K562 (cell line): ENCODE measurements at regions not wholly inside any gene's neighbourhood (a gene's known extent, or its start where the extent isn't known, plus 50 kb on each side); places are given as distances from the start of the nearest gene placed in this dataset.

Experiments used
- ATAC-seq: fragments of 200-7000 bp; cut with Tn5 transposase; 3 replicates; pipeline ENCODE4 v1.9.1; 2020; ENCODE audit warnings: moderate library complexity
- BruUV-seq: library from RNA; stranded (reverse); fragments of 400-500 nt; replicated peaks from 2 replicates; lab custom pipeline; 2021; lab: Mats Ljungman, UMichigan
- CTCF ChIA-PET: fragments of 300-600 bp; formaldehyde crosslinking; extraction: SDS; loops from one replicate; lab custom pipeline; 2021; ENCODE audit warnings: low intra/inter-chr PET ratio; lab: Yijun Ruan, JAX
- POLR2A ChIA-PET: fragments of 300-600, 350-650 bp; sonication (Branson Sonifier 250); formaldehyde crosslinking; extraction: SDS; loops from one replicate; lab custom pipeline; 2021; ENCODE audit warnings: antibody characterized with exemption, inconsistent platforms; lab: Yijun Ruan, JAX
- DNase-seq, 4 experiments: peaks; one replicate each; pipeline versions ENCODE4 v3.0.0 to v3.0.0-alpha.2; 2011 to 2018; ENCODE audit warnings: low spot score in 3 of 4, mixed read lengths in 3 of 4; ENCODE audit errors: extremely low read depth in 1 of 4
- FAIRE-seq: peaks from 2 replicates; lab custom pipeline; 2011; peaks lifted over from hg19 to GRCh38; lab: Jason Lieb, UNC
- H2AFZ ChIP-seq: 2 replicates; pipeline ENCODE4 v1.6.0; 2011; ENCODE audit warnings: low read depth, low read length, control low read depth, inconsistent platforms
- H3K27ac ChIP-seq: fragments of 200-600 bp; 3 replicates; pipeline ENCODE4 v1.8.0; 2011; ENCODE audit warnings: low read depth, mild to moderate bottlenecking, control low read depth, inconsistent platforms, low read length, moderate library complexity, mixed read lengths; ENCODE audit errors: extremely low read depth
- H3K27me3 ChIP-seq, 2 experiments: fragments of 300-600 bp in 1 of 2; 2 replicates in 1 of 2; 3 replicates in 1 of 2; pipeline versions ENCODE4 v1.6.0 to v1.8.0; 2011; ENCODE audit warnings: inconsistent platforms in 2 of 2, low read length in 2 of 2, mild to moderate bottlenecking in 1 of 2, mixed read lengths in 1 of 2, moderate library complexity in 1 of 2; ENCODE audit not compliant: control insufficient read depth in 2 of 2, insufficient read depth in 2 of 2
- H3K36me3 ChIP-seq: fragments of 300-600 bp; 3 replicates; pipeline ENCODE4 v1.8.0; 2011; ENCODE audit warnings: mild to moderate bottlenecking, low read length, inconsistent platforms; ENCODE audit not compliant: control insufficient read depth, insufficient read depth
- H3K4me1 ChIP-seq, 2 experiments: fragments of 200-600 bp in 1 of 2; replicated peaks in 1 of 2; 2 replicates in 1 of 2; 3 replicates in 1 of 2; pipeline versions ENCODE4 v1.5.1 to v1.8.0; 2011; ENCODE audit warnings: inconsistent platforms in 2 of 2, low read length in 2 of 2, mild to moderate bottlenecking in 1 of 2, mixed read lengths in 1 of 2, moderate library complexity in 1 of 2; ENCODE audit not compliant: control insufficient read depth in 2 of 2, insufficient read depth in 2 of 2
- H3K4me2 ChIP-seq: 2 replicates; pipeline ENCODE4 v1.6.1; 2011; ENCODE audit warnings: low read length, control low read depth, inconsistent platforms, mixed read lengths; ENCODE audit not compliant: insufficient read depth
- H3K4me3 ChIP-seq: fragments of 200-600 bp; sonication (generic), shearing (Covaris generic); 2 replicates; pipeline ENCODE4 v1.5.1; 2016; ENCODE audit warnings: control low read depth, inconsistent platforms
- H3K79me2 ChIP-seq: fragments of 200-600 bp; 3 replicates; pipeline ENCODE4 v1.8.0; 2011; ENCODE audit warnings: low read length, inconsistent platforms; ENCODE audit not compliant: control insufficient read depth, insufficient read depth
- H3K9ac ChIP-seq, 2 experiments: 2 replicates each; pipeline versions ENCODE4 v1.6.0 to v1.6.1; 2011; ENCODE audit warnings: low read depth in 2 of 2, low read length in 2 of 2, control low read depth in 1 of 2, inconsistent platforms in 1 of 2, mild to moderate bottlenecking in 1 of 2, mixed read lengths in 1 of 2; ENCODE audit not compliant: insufficient read depth in 1 of 2
- H3K9me1 ChIP-seq: one replicate; pipeline ENCODE4 v1.6.0; 2011; ENCODE audit warnings: inconsistent platforms, mild to moderate bottlenecking, low read length, moderate library complexity; ENCODE audit not compliant: control insufficient read depth, insufficient read depth
- H3K9me3 ChIP-seq: replicated peaks from 2 replicates; pipeline ENCODE4 v1.5.1; 2011; ENCODE audit warnings: low read depth, low read length, inconsistent platforms; ENCODE audit not compliant: control insufficient read depth, insufficient read depth
- H4K20me1 ChIP-seq: replicated peaks from 2 replicates; pipeline ENCODE4 v1.6.1; 2011; ENCODE audit warnings: low read length, inconsistent platforms, mixed read lengths; ENCODE audit not compliant: control insufficient read depth, insufficient read depth
- ARID3B ChIP-seq: fragments of 250-450 bp; sonication (Bioruptor Pico); IDR thresholded peaks from 2 replicates; pipeline ENCODE4 v1.4.0; 2020; ENCODE audit warnings: borderline replicate concordance
- CC2D1A ChIP-seq: fragments of 450-650 bp; IDR thresholded peaks from 2 replicates; pipeline ENCODE4 v1.6.1; 2017; ENCODE audit warnings: mild to moderate bottlenecking
- ELF4 ChIP-seq: fragments of 450-650 bp; formaldehyde crosslinking; IDR thresholded peaks from 2 replicates; pipeline ENCODE4 v1.4.0; 2022; ENCODE audit warnings: missing genetic modification characterization
- FOXA1 ChIP-seq: fragments of 450-650 bp; IDR thresholded peaks from 2 replicates; pipeline ENCODE4 v1.6.1; 2016; ENCODE audit warnings: mild to moderate bottlenecking, borderline replicate concordance
- HDAC1 ChIP-seq, 2 experiments: fragments of 450-650 bp; IDR thresholded peaks; 2 replicates each; pipeline ENCODE4 v1.6.1; 2016 to 2017; ENCODE audit warnings: inconsistent platforms in 1 of 2, mild to moderate bottlenecking in 1 of 2, moderate library complexity in 1 of 2
- MTF1 ChIP-seq: fragments of 250-450 bp; sonication (Bioruptor Pico); IDR thresholded peaks from 2 replicates; pipeline ENCODE4 v1.9.0; 2021; ENCODE audit warnings: moderate library complexity, mild to moderate bottlenecking, inconsistent platforms, borderline replicate concordance
- PPARD ChIP-seq: fragments of 250-450 bp; sonication (Bioruptor Pico); IDR thresholded peaks from 2 replicates; pipeline ENCODE4 v1.8.0; 2022; ENCODE audit warnings: inconsistent platforms, mild to moderate bottlenecking, moderate library complexity
- RBM17 ChIP-seq: fragments of 200-400 bp; formaldehyde crosslinking; IDR thresholded peaks from 2 replicates; pipeline ENCODE4 v1.6.1; 2017; ENCODE audit warnings: low read depth, mild to moderate bottlenecking, low read length, borderline replicate concordance
- RNF219 ChIP-seq: fragments of 250-450 bp; sonication (Bioruptor Pico); IDR thresholded peaks from 2 replicates; pipeline ENCODE4 v1.5.0; 2022; ENCODE audit warnings: mild to moderate bottlenecking
- TAF15 ChIP-seq: fragments of 200-400 bp; formaldehyde crosslinking; IDR thresholded peaks from 2 replicates; pipeline ENCODE4 v1.6.1; 2017; ENCODE audit warnings: mild to moderate bottlenecking, low read depth, low read length, moderate library complexity
- WHSC1 ChIP-seq: IDR thresholded peaks from one replicate; pipeline ENCODE4 v1.6.1; 2012; ENCODE audit warnings: low read length, control low read depth, inconsistent platforms
- ZBTB17 ChIP-seq: fragments of 450-650 bp; formaldehyde crosslinking; IDR thresholded peaks from 2 replicates; pipeline ENCODE4 v1.4.0; 2020; ENCODE audit warnings: mild to moderate bottlenecking
- ZNF431 ChIP-seq: sonication (generic); formaldehyde crosslinking; IDR thresholded peaks from 2 replicates; pipeline ENCODE4 v1.8.0; 2022; ENCODE audit warnings: mild to moderate bottlenecking, missing genetic modification reagents
- ZNF764 ChIP-seq: fragments of 250-450 bp; sonication (Bioruptor Pico); IDR thresholded peaks from 2 replicates; pipeline ENCODE4 v1.4.0; 2020; ENCODE audit warnings: low read depth, mild to moderate bottlenecking, moderate library complexity
- WGBS: fragments of 100-300 bp; shearing (Covaris generic); methylation state at CpG from one replicate; pipeline ENCODE4 v1.1.6; 2016; ENCODE audit warnings: low coverage, mixed read lengths; ENCODE audit not compliant: insufficient coverage; ENCODE audit errors: missing lambda C conversion rate; 5-methylcytosine and 5-hydroxymethylcytosine counted together
- in situ Hi-C: fragments of 300-500 bp; cut with MboI; formaldehyde crosslinking; loops from 4 replicates; pipeline ENCODE4 v1.15.0; 2018; ENCODE audit warnings: inconsistent platforms, mixed read lengths
- intact Hi-C: fragments of 100-400 bp; cut with micrococcal nuclease; formaldehyde crosslinking; loops from 2 replicates; pipeline ENCODE4 v1.14.2; 2022
- TF ChIP-seq, protein P1 (sequence below): fragments of 250-450 bp; sonication (Bioruptor Pico); IDR thresholded peaks from 2 replicates; pipeline ENCODE4 v1.4.0; 2020; ENCODE audit warnings: mild to moderate bottlenecking, moderate library complexity, borderline replicate concordance

DNA sequence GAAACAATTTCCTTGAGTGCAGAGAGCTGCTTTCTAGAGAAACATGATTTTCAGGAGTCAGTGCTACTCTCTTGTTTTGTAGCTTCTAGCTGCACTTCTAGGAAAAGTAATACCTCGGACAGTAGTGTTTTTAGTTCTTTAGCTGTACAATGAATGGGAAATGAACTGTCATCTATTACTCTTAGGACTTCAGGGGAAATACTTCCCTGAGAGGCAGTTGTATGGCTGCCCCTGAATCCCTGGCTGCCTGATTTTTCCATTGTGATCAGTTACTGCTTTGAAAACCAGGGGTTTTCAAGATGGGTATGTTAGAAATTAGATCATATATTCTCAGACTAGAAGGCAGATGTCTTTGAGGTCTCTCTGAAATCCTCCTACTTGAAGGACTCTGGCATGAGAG is 200.3 kb upstream of the SEMA6D start (continued):
- TF ChIP-seq HDAC1 (IDR thresholded peaks at IDR 0.05) = no peak

DNA sequence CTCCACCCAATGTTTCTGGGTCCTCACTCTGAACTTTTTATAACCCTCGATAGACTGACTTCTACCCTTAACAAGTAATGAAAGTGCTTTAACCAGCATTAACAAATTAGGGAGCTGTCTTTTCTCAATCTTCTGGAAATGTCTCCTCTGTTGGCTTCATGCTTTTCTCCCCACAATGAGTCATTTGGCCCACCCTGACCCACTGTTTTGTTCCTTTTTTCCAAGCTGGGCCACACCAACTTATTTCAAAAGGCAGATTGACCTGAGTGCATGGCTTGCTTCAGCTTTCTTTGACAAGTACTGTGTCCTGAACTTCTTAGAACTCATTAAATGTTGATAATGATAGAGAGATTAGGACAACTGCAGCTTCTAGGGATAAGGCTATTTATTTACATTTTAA is 199.6 kb upstream of the SEMA6D start:
- Histone ChIP-seq H3K4me3 (no peak overlapping the region), H3K36me3 (no peaks in the 10 kb centered on the region), H3K9me3 (no peaks in the 10 kb centered on the region; the same call in 1 of the 2 replicates), H3K27ac (no peak overlapping the region), H3K9me1 (no peaks in the 10 kb centered on the region), H3K9ac (no peak overlapping the region), H3K27me3 (no peaks in the 10 kb centered on the region), H3K79me2 (no peaks in the 10 kb centered on the region), H2AFZ (no peak overlapping the region), H3K4me1 (no peaks in the 10 kb centered on the region), H3K4me2 (no peak overlapping the region), H4K20me1 (no peaks in the 10 kb centered on the region)
- TF ChIP-seq ZNF431 (CRISPR knock-in tag) (no peak), RBM17 (no peak), TAF15 (no peak), ZBTB17 (CRISPR knock-in tag) (no peak), FOXA1 (no peak), RNF219 (CRISPR knock-in tag) (no peak), WHSC1 (no peak), CC2D1A (no peak), MTF1 (CRISPR knock-in tag) (no peak), ARID3B (CRISPR knock-in tag) (no peak), PPARD (CRISPR knock-in tag) (no peak), ZNF764 (CRISPR knock-in tag) (no peak), ELF4 (no peak)
- TF ChIP-seq, protein P1, sequence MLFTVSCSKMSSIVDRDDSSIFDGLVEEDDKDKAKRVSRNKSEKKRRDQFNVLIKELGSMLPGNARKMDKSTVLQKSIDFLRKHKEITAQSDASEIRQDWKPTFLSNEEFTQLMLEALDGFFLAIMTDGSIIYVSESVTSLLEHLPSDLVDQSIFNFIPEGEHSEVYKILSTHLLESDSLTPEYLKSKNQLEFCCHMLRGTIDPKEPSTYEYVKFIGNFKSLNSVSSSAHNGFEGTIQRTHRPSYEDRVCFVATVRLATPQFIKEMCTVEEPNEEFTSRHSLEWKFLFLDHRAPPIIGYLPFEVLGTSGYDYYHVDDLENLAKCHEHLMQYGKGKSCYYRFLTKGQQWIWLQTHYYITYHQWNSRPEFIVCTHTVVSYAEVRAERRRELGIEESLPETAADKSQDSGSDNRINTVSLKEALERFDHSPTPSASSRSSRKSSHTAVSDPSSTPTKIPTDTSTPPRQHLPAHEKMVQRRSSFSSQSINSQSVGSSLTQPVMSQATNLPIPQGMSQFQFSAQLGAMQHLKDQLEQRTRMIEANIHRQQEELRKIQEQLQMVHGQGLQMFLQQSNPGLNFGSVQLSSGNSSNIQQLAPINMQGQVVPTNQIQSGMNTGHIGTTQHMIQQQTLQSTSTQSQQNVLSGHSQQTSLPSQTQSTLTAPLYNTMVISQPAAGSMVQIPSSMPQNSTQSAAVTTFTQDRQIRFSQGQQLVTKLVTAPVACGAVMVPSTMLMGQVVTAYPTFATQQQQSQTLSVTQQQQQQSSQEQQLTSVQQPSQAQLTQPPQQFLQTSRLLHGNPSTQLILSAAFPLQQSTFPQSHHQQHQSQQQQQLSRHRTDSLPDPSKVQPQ (CRISPR knock-in tag) = no peak
- FAIRE-seq = no peak
- ATAC-seq = no peak
- POLR2A ChIA-PET = no interaction called here
- WGBS = 0% methylated on average over 1 of the region's 1 CpG
- DNase-seq = no peak
- CTCF ChIA-PET = no interaction called here
- intact Hi-C loops = no loop called here
- in situ Hi-C loops = no loop called here
- no TSS peak for BruUV-seq
